ENCODE measurements at regions not wholly inside any gene's neighbourhood (a gene's known extent, or its start where the extent isn't known, plus 50 kb on each side); places are given as distances from the start of the nearest gene placed in this dataset.

DNA sequence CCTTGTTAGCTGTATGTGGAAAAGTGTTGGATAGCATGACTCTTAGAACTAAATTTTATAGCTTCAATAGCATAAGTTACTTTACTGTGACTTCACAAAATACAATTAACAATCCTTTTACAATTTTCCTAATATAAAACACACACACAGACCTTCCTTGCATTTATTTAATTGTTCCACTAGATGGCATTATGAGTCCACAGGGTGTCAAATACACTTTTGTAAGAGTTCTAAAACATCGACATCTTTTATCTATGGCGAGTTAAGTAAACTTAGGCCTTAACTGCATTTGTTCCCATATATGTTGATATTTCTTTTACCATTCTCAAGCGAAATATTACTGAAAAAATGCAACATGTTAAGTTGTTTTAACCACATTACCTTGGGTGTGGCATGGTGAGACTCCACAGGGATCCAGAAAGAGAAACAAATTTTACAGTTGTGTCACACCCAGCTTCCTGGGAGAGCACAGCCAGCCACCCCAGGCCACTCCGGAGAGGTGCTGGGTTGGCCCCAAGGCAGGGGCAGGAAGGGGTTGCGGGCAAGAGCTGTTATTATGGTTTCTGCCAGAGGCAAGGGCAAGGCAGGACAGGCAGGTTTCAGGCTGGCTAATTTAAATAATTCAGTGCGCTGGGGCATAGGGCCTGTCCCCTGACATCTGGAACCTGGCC is 312.4 kb upstream of the MC4R start:
- Histone ChIP-seq H3K4me3 (ENCODE audit: low read depth, low read length, poor library complexity, severe bottlenecking) (no peak overlapping the region), H3K27me3 (ENCODE audit: insufficient read depth, low read length) (no peaks in the 10 kb centered on the region), H3F3A (ENCODE audit: insufficient read depth, low read length) (no peaks in the 10 kb centered on the region), H3K27ac (ENCODE audit: low read depth, low read length, poor library complexity, severe bottlenecking) (no peak overlapping the region), H4K20me1 (ENCODE audit: insufficient read depth, low read length) (no peaks in the 10 kb centered on the region), H3K9ac (ENCODE audit: low read length) (no peak overlapping the region), H3K36me3 (ENCODE audit: insufficient read depth, low read length) (no peaks in the 10 kb centered on the region), H3K9me2 (ENCODE audit: low read depth, low read length) (no peaks in the 10 kb centered on the region), H3K4me2 (ENCODE audit: low read length) (no peak overlapping the region; the same call in 1 of the 2 replicates), H3K4me1 (ENCODE audit: insufficient read depth, low read length, severe bottlenecking) (peaks cover 6% of the 10 kb centered on the region), H2AFZ (ENCODE audit: low read length) (no peak overlapping the region), H3K79me2 (ENCODE audit: insufficient read depth, low read length) (no peaks in the 10 kb centered on the region), H3K9me3 (ENCODE audit: low read length) (no peaks in the 10 kb centered on the region)
- TF ChIP-seq, protein P1, sequence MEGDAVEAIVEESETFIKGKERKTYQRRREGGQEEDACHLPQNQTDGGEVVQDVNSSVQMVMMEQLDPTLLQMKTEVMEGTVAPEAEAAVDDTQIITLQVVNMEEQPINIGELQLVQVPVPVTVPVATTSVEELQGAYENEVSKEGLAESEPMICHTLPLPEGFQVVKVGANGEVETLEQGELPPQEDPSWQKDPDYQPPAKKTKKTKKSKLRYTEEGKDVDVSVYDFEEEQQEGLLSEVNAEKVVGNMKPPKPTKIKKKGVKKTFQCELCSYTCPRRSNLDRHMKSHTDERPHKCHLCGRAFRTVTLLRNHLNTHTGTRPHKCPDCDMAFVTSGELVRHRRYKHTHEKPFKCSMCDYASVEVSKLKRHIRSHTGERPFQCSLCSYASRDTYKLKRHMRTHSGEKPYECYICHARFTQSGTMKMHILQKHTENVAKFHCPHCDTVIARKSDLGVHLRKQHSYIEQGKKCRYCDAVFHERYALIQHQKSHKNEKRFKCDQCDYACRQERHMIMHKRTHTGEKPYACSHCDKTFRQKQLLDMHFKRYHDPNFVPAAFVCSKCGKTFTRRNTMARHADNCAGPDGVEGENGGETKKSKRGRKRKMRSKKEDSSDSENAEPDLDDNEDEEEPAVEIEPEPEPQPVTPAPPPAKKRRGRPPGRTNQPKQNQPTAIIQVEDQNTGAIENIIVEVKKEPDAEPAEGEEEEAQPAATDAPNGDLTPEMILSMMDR (IDR thresholded peaks at IDR 0.05; ENCODE audit: low read length), result peak; percentile 85
- no peak for TF ChIP-seq EZH2 (IDR thresholded peaks at IDR 0.05; ENCODE audit: borderline replicate concordance, low read length)

DNA sequence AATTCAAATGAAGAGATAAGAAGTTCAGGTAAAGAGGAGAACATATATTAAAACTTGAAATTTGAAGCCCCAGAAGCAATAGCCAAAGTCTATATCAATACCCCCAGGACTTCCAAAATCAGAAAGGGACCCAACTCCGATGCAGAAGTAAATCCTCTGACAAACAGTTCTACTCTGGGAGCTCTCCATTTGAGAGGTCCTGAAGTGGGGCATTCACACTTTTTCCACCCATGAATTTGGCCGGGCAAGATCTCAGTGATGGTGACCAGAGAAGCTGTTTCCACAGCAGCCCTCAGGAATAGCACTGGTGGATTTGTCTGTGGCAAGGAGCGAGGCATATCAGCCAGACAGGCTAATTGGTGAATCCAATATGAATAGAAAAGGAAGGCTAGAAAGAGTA is 313.6 kb upstream of the MC4R start:
- Histone ChIP-seq H2AFZ (ENCODE audit: low read length) (no peak overlapping the region), H3F3A (ENCODE audit: insufficient read depth, low read length) (no peaks in the 10 kb centered on the region), H3K4me3 (ENCODE audit: low read depth, low read length, poor library complexity, severe bottlenecking) (no peak overlapping the region), H3K9ac (ENCODE audit: low read length) (no peak overlapping the region), H3K4me2 (ENCODE audit: low read length) (no peak overlapping the region), H3K27ac (ENCODE audit: low read depth, low read length, poor library complexity, severe bottlenecking) (no peak overlapping the region), H4K20me1 (ENCODE audit: insufficient read depth, low read length) (no peaks in the 10 kb centered on the region), H3K36me3 (ENCODE audit: insufficient read depth, low read length) (no peaks in the 10 kb centered on the region), H3K4me1 (ENCODE audit: insufficient read depth, low read length, severe bottlenecking) (peaks cover 6% of the 10 kb centered on the region), H3K27me3 (ENCODE audit: insufficient read depth, low read length) (no peaks in the 10 kb centered on the region), H3K79me2 (ENCODE audit: insufficient read depth, low read length) (no peaks in the 10 kb centered on the region), H3K9me2 (ENCODE audit: low read depth, low read length) (no peaks in the 10 kb centered on the region), H3K9me3 (ENCODE audit: low read length) (no peaks in the 10 kb centered on the region)
- TF ChIP-seq EZH2 (IDR thresholded peaks at IDR 0.05; ENCODE audit: borderline replicate concordance, low read length), result no peak
- TF ChIP-seq, protein P1 (IDR thresholded peaks at IDR 0.05; ENCODE audit: low read length), result no peak

DNA sequence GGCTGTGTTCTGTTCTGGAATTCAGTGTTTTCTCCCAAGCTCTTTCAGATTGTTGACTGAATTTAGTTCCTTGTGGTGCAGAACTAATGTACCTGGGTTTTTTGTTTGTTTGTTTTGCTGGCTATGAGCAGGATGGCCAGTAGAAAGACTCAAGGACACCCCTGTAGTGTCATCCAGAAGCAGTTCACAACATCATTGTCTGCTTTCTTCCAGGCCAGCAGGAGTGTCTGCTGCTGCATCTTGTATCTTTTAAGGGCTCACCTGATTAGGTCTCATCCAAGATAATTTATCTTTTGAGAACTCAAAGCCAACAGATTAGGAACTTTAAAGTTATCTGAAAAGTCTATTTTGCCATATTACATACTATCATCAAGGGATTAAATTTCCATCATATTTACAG is 318.5 kb upstream of the MC4R start:
- Histone ChIP-seq H3K36me3 (ENCODE audit: insufficient read depth, low read length) (no peaks in the 10 kb centered on the region), H3K4me3 (ENCODE audit: low read depth, low read length, poor library complexity, severe bottlenecking) (no peak overlapping the region), H3F3A (ENCODE audit: insufficient read depth, low read length) (no peaks in the 10 kb centered on the region), H3K9ac (ENCODE audit: low read length) (no peak overlapping the region), H3K4me2 (ENCODE audit: low read length) (no peak overlapping the region), H4K20me1 (ENCODE audit: insufficient read depth, low read length) (no peaks in the 10 kb centered on the region), H3K9me3 (ENCODE audit: low read length) (no peaks in the 10 kb centered on the region), H3K9me2 (ENCODE audit: low read depth, low read length) (no peaks in the 10 kb centered on the region), H3K27me3 (ENCODE audit: insufficient read depth, low read length) (no peaks in the 10 kb centered on the region), H2AFZ (ENCODE audit: low read length) (no peak overlapping the region), H3K79me2 (ENCODE audit: insufficient read depth, low read length) (no peaks in the 10 kb centered on the region), H3K27ac (ENCODE audit: low read depth, low read length, poor library complexity, severe bottlenecking) (no peak overlapping the region), H3K4me1 (ENCODE audit: insufficient read depth, low read length, severe bottlenecking) (no peaks in the 10 kb centered on the region)
- no peak for TF ChIP-seq EZH2 (IDR thresholded peaks at IDR 0.05; ENCODE audit: borderline replicate concordance, low read length)
- TF ChIP-seq, protein P1 (IDR thresholded peaks at IDR 0.05; ENCODE audit: low read length), result no peak

Measured in OCI-LY1 (cell line).